HEK293T (cell line): ENCODE measurements at regions not wholly inside any gene's neighbourhood (a gene's known extent, or its start where the extent isn't known, plus 50 kb on each side); places are given as distances from the start of the nearest gene placed in this dataset.

Experiments used
- BHLHE40 ChIP-seq: fragments of 450-650 bp; IDR thresholded peaks from 2 replicates; pipeline ENCODE4 v1.6.1; 2016; ENCODE audit warnings: mild to moderate bottlenecking, moderate library complexity, borderline replicate concordance
- FOXA1 ChIP-seq: fragments of 450-650 bp; IDR thresholded peaks from 2 replicates; pipeline ENCODE4 v1.6.1; 2016; ENCODE audit warnings: mild to moderate bottlenecking
- HDGF ChIP-seq: fragments of 450-650 bp; IDR thresholded peaks from 2 replicates; pipeline ENCODE4 v1.6.1; 2017; ENCODE audit warnings: antibody characterized with exemption, borderline replicate concordance
- NFRKB ChIP-seq: fragments of 450-650 bp; IDR thresholded peaks from 2 replicates; pipeline ENCODE4 v1.6.1; 2016; ENCODE audit warnings: mild to moderate bottlenecking, moderate library complexity
- SP1 ChIP-seq: fragments of 450-650 bp; IDR thresholded peaks from 2 replicates; pipeline ENCODE4 v1.6.1; 2017

DNA sequence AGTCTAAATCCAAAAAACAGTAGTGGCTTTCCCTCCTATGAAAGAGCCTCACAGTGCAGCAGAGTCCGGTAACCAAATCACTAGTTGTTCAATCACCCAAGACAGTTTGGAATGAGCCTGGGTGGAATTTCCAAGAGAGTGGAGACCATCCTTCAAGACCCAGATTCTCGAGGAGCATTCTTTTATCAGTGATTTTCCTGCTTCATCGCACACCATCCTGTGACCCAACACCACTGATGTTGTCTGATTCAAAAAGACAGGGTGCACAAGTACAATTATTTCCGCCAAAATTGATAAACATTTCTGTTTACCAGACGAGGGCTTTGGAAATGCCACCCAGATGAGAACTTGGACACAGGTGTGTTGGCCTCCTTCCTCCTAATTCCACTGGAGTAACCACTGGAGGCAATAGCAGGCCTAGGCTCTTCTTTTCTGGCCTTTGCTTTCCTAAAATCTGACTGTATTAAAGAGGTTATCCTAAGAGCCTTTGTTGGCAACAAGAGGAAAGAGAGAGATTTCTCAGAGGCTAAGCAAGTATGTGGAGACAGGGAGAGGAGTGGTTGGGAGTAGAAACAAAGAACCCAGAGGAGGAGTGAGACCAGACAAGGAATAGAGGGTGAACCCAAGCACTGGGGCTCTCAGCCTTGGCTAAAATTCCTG, 56.3 kb upstream of the S1PR3 start:
- TF ChIP-seq SP1, result no peak
- no peak for TF ChIP-seq NFRKB
- no peak for TF ChIP-seq BHLHE40
- TF ChIP-seq FOXA1, result no peak
- no peak for TF ChIP-seq HDGF
